NCI-H2029 treated with DMSO at 0.1 percent for 48 hours (cell line): ENCODE measurements at regions not wholly inside any gene's neighbourhood (a gene's known extent, or its start where the extent isn't known, plus 50 kb on each side); places are given as distances from the start of the nearest gene placed in this dataset.

Experiments
- DNase-seq: peaks from one replicate; lab custom pipeline; 2025; lab: John Stamatoyannopoulos, UW

GRCh38 chr11:27215471-27216269, 147.3 kb downstream of the CCDC34 start:
- DNase-seq = peak; percentile 74

- no peak for DNase-seq
Observed at GRCh38 chr11:27214713-27215112, 148.3 kb downstream of the CCDC34 start.

GRCh38 chr11:27213232-27213660, 149.8 kb downstream of the CCDC34 start:
- no peak for DNase-seq

- no peak for DNase-seq
Observed at GRCh38 chr11:27212248-27212780, 150.7 kb downstream of the CCDC34 start.

- DNase-seq = no peak
Observed at GRCh38 chr11:27211370-27212127, 151.5 kb downstream of the CCDC34 start.

- no peak for DNase-seq
Observed at GRCh38 chr11:27210531-27210930, 152.5 kb downstream of the CCDC34 start.

GRCh38 chr11:27209562-27210005, 153.4 kb downstream of the CCDC34 start:
- no peak for DNase-seq

- no peak for DNase-seq
Observed at GRCh38 chr11:27208846-27209245, 154.2 kb downstream of the CCDC34 start.

- DNase-seq = no peak
Observed at GRCh38 chr11:27207025-27207650, 155.9 kb downstream of the CCDC34 start.

GRCh38 chr11:27205779-27206570, 157.0 kb downstream of the CCDC34 start:
- no peak for DNase-seq

- no peak for DNase-seq
Observed at GRCh38 chr11:27205250-27205649, 157.8 kb downstream of the CCDC34 start.

- DNase-seq = no peak
Observed at GRCh38 chr11:27204529-27204928, 158.5 kb downstream of the CCDC34 start.

GRCh38 chr11:27203077-27203647, 159.9 kb downstream of the CCDC34 start:
- DNase-seq = no peak

GRCh38 chr11:27201454-27202302, 161.1 kb downstream of the BBOX1 start:
- DNase-seq = peak; percentile 91

- DNase-seq = no peak
Observed at GRCh38 chr11:27200779-27201453, 160.3 kb downstream of the BBOX1 start.

- no peak for DNase-seq
Observed at GRCh38 chr11:27196203-27196897, 155.7 kb downstream of the BBOX1 start.

GRCh38 chr11:27195837-27196202, 155.2 kb downstream of the BBOX1 start:
- DNase-seq = no peak

- DNase-seq = no peak
Observed at GRCh38 chr11:27194976-27195375, 154.4 kb downstream of the BBOX1 start.
